Breast epithelium (tissue), 3 donors: ENCODE measurements at regions not wholly inside any gene's neighbourhood (a gene's known extent, or its start where the extent isn't known, plus 50 kb on each side); places are given as distances from the start of the nearest gene placed in this dataset.

ENCODE experiments used
- CTCF ChIP-seq, 3 donors: fragments of 450-650 bp; IDR thresholded peaks; one replicate each; pipeline ENCODE4 v1.5.1; 2016 to 2017; ENCODE audit warnings: antibody characterized with exemption in 3 of 3, mild to moderate bottlenecking in 3 of 3, moderate library complexity in 3 of 3
- POLR2A ChIP-seq: fragments of 450-650 bp; IDR thresholded peaks from one replicate; pipeline ENCODE4 v1.6.1; 2016; ENCODE audit warnings: antibody characterized with exemption, mild to moderate bottlenecking, moderate library complexity

GRCh38 chr5:158600679-158601078 is 499.0 kb downstream of the EBF1 start:
- TF ChIP-seq CTCF (IDR thresholded peaks at IDR 0.05) (no peak), POLR2A (no peak)
